IPS DF 4.7 (cell line): ENCODE measurements at regions not wholly inside any gene's neighbourhood (a gene's known extent, or its start where the extent isn't known, plus 50 kb on each side); places are given as distances from the start of the nearest gene placed in this dataset.
"Not testable (repeated sequence)": the region's sequence is repeated elsewhere in the genome, so short reads cannot be mapped to it uniquely, and the experiment has no call there.

ENCODE experiments used
- DNase-seq: peaks from one replicate; pipeline ENCODE4 v3.0.0-alpha.2; 2013; ENCODE audit warnings: low spot score; ENCODE audit errors: extremely low read depth

GRCh38 chr18:995629-996028 lies 91.0 kb downstream of the ADCYAP1 start:
- DNase-seq, result no peak

- DNase-seq, result no peak
Observed at GRCh38 chr18:997499-997898, 92.8 kb downstream of the ADCYAP1 start.

DNA sequence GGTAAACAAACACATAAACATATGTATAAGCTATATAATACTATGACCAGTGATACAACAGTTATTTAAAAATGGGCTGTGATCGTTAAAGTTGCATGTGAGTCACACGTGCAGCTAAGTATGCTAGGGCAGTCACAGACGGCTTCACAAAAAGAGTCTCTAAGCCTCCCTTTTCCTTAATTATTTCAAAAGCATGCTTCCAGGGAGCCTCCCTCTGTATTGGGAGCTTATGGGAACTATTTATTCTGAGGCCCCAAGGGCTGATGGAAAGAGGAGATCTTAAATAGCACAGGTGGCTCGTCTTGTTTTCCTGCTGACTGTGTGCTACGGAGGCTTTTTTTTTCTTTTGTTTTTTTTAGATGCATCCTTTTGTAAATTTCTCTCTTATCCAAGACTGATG lies 94.3 kb downstream of the ADCYAP1 start:
- DNase-seq, result no peak

DNA sequence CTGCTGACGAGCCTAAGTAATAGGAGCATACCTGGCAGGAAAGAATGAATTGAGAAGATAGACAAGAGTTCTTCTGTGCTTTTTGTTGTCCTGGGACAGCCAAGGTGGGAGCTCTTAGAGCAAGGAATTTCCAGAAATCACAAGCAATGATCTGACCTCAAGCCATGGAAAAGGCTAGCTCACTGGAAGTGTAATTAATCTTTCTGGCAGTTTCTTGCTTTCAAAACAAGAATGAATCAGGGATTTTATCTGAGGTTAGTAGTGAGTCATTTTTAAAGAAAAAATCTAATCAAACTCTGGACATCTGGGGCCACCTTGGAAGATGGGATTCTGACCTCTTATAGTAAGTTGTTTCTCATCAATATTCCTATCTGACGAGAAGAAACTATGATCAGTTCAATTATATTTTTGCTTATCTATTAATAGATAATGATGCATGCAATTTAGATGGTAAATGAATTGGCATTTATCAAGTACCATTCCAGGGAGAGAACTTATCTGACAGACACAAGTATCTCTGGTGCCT lies 98.0 kb downstream of the ADCYAP1 start:
- DNase-seq, result no peak

- DNase-seq, result no peak
Observed at GRCh38 chr18:1003499-1003898, 98.8 kb downstream of the ADCYAP1 start.

GRCh38 chr18:1006304-1006703 lies 101.6 kb downstream of the ADCYAP1 start:
- DNase-seq, result no peak

- no peak for DNase-seq
Observed at GRCh38 chr18:1006965-1007364, 102.3 kb downstream of the ADCYAP1 start.

- no peak for DNase-seq
Observed at GRCh38 chr18:1011349-1011748, 106.7 kb downstream of the ADCYAP1 start.

- no peak for DNase-seq
Observed at GRCh38 chr18:1012775-1013174, 108.1 kb downstream of the ADCYAP1 start.

DNA sequence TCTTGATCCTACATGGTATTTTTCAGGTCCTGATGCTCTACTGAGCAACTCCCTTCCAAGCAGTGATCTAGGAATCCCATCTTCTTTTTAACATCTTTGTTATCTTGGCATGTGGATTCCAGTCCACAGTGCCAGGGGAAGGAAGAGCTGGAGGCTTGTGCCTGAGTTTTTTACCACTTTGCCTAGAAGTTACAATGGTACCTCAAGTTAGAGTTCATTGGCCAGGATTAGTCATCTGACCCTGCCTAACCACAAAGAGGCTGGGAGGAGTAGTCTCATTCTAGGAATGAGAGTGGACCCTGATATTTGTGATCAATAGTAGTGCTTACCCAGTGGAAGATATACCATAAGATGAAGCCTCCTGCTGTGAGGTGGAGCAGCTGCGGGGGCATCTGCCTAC lies 109.3 kb downstream of the ADCYAP1 start:
- DNase-seq, result no peak

DNA sequence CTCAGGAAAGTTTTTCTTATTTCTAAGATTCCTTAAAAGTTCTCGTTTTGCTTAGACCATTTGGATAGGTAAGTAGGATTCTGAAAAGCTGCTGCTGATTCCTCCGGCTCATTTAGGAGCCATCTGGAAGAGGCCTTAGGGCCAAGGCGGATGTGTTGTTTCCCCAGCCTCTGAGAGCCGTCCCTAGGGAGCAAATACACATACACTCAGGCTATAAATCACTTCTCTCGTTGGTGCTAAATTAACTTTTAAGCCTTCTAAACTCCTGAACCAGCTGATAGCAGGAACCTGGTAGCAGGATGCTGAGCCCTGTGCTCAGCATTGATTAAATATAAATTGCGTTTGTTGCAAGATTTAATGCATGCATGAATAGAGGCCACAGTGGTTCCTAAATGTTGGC lies 109.8 kb downstream of the ADCYAP1 start:
- no peak for DNase-seq

- peak; percentile 64 for DNase-seq
Observed at GRCh38 chr18:1014951-1015624, 110.4 kb downstream of the ADCYAP1 start.

- DNase-seq, result no peak
Observed at GRCh38 chr18:1015777-1016176, 111.1 kb downstream of the ADCYAP1 start.

DNA sequence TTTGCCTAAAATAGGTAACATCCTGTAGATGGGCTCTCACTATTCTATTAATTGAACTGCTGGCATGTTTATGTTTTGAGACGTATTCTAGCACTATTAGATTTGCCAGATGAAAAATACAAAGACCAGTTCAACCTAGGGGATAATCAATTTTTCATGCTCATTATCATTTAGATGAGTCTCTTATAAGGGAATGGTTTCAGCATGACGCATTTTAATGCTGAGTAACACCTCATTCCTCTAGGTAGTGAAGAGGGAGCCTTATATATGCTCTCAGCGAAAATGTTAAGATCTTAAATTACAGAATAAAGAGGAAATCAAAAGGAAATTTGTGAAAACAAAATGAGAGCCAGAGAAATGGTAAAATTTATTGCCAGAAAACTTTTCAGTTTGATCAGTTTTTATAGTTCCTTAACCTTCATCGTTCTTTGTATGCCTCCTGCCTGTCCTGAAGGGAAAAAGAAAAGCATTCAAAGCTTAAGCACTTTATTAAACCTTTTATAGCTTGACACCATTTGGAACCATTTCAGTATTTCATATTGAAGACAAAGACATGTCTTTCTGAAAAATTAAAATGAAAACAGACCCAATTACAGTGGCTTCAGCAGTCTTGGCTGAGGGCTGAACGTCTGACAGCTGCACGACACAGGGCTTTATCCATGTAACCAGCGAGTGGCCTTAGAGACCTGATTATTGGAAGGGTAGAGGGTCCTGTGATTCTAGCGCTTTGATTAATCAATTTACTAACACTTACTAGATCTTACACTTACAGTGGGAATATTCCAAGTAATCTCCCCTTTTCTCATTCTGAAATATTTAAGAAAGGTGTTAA lies 112.8 kb downstream of the ADCYAP1 start:
- DNase-seq, result no peak

DNA sequence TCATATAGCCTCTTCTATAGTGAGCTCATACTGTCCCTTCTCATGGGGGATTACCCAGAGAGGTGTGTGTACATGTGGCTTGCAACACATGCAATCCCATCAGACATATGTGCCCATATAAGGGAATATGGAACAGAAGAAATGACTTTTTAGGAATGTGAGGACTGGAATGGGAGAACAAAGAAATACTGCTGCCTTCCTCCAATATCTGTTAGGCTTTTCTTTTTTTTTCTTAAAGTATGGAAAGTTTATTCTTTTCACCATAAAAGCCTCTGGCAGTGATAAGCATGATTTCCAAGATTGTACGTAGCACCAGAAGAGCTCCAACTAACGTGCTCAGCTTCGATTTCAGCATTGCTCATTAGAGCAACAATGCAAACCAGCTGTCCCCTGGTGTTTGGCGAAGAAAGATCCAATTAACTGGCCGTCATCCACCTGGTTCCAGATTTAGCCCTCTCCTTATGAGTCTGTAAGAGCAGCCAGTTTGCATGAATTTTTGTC lies 113.6 kb downstream of the ADCYAP1 start:
- no peak for DNase-seq

DNA sequence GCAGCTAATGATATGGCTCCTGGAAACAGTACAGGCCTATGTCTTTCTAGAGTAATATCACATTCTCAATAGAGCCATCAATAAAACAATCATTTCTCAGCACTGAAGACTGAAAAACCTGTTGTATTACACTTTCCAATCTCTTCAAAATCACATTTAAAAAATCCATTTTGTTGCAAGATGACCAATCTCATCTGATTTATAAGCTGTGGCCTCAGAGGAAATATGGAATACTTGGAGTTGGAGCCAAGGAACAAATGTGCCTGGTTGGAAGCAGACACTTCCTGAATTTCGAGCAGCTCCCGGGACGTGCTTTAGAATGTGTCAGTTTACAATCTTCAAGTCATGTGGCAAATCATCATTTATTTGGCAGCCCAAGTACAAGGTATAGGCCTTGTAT lies 114.5 kb downstream of the ADCYAP1 start:
- no peak for DNase-seq

GRCh38 chr18:1020731-1021344 lies 116.2 kb downstream of the ADCYAP1 start:
- DNase-seq, result no peak

- no peak for DNase-seq
Observed at GRCh38 chr18:1026930-1027329, 122.3 kb downstream of the ADCYAP1 start.

- DNase-seq, result not testable (repeated sequence)
Observed at GRCh38 chr18:1033092-1033491, 128.4 kb downstream of the ADCYAP1 start.

DNA sequence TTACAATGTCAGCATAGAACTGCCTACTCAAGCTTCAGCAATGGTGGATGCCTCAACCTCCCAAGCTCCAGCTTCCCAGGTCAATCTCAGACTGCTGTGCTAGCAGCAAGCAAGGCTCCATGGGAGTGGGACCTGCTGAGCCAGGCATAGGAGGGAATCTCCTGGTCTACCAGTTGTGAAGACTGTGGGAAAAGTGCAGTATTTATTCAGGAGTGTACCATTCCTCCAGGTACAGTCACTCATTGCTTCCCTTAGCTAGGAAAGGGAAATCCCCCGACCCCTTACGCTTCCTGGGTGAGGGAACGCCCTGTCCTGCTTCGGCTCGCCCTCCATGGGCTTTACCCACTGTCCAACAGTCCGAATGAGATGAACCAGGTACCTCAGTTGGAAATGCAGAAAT lies 130.3 kb downstream of the ADCYAP1 start:
- no peak for DNase-seq

DNA sequence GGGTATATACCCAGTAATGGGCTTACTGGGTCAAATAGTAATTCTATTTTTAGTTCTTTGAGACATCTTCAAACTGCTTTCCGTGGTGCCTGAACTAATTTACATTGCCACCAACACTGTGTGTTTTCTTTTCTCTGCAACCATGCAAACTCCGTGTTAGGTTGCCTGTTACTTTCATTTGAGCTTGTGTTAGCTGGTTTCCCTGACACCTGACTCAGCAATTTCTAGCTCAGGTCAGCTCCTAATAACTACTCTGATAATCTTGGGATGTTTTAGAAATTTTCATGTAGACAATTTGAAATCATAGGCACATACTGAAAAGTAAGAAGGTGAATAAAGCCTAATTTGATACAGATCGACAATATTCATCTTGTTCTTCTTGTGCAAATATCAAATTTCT lies 132.3 kb downstream of the ADCYAP1 start:
- no peak for DNase-seq

DNA sequence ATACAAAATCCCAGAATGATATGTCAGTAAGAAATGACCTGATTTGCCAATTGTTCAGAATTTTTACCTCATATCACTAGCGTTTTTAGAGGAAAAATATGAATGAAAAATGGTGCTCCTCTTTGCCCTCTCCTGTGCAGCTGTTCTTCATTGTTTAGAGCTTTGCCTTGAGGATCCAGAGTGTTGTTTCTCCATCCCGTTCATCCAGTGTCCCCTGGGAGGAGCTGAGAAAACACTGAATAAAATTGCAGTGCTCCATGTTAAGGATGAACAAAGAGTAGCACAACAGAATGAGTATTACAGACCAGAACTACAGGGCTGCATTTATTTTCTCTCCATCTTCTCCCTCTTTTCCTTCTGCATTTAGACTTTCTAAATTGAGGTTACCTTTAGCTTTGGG lies 133.1 kb downstream of the ADCYAP1 start:
- DNase-seq, result no peak
